Endothelial cell of umbilical vein (primary cell): ENCODE measurements at regions not wholly inside any gene's neighbourhood (a gene's known extent, or its start where the extent isn't known, plus 50 kb on each side); places are given as distances from the start of the nearest gene placed in this dataset.

ENCODE experiments used
- CTCF ChIP-seq, 2 donors: IDR thresholded peaks; 1 replicate in 1 of 2; 2 replicates in 1 of 2; pipeline ENCODE4 v1.5.1; 2011; ENCODE audit warnings: low read length in 2 of 2, mild to moderate bottlenecking in 2 of 2, moderate library complexity in 2 of 2, control low read depth in 1 of 2, inconsistent platforms in 1 of 2, low read depth in 1 of 2; ENCODE audit not compliant: insufficient read depth in 1 of 2; ENCODE audit errors: extremely low read depth in 1 of 2
- EZH2 ChIP-seq: IDR thresholded peaks from 2 replicates; pipeline ENCODE4 v1.6.1; 2012; ENCODE audit warnings: borderline replicate concordance, low read depth, mild to moderate bottlenecking, moderate library complexity, low read length, inconsistent platforms; ENCODE audit not compliant: severe bottlenecking

- TF ChIP-seq CTCF (IDR thresholded peaks at IDR 0.05; ENCODE audit: extremely low read depth in 1 of 2, insufficient read depth in 1 of 2, low read depth in 1 of 2, low read length in 2 of 2) (no peak), EZH2 (no peak)
Measured at GRCh38 chr10:57038531-57038930, 677.5 kb upstream of the ZWINT start.
